GM12872 (cell line): ENCODE measurements at regions not wholly inside any gene's neighbourhood (a gene's known extent, or its start where the extent isn't known, plus 50 kb on each side); places are given as distances from the start of the nearest gene placed in this dataset.

Experiments
- TF ChIP-seq, protein P1 (sequence below): IDR thresholded peaks from 3 replicates; pipeline ENCODE4 v1.5.1; 2011; ENCODE audit warnings: low read depth, mild to moderate bottlenecking, low read length, moderate library complexity; ENCODE audit not compliant: insufficient read depth

DNA sequence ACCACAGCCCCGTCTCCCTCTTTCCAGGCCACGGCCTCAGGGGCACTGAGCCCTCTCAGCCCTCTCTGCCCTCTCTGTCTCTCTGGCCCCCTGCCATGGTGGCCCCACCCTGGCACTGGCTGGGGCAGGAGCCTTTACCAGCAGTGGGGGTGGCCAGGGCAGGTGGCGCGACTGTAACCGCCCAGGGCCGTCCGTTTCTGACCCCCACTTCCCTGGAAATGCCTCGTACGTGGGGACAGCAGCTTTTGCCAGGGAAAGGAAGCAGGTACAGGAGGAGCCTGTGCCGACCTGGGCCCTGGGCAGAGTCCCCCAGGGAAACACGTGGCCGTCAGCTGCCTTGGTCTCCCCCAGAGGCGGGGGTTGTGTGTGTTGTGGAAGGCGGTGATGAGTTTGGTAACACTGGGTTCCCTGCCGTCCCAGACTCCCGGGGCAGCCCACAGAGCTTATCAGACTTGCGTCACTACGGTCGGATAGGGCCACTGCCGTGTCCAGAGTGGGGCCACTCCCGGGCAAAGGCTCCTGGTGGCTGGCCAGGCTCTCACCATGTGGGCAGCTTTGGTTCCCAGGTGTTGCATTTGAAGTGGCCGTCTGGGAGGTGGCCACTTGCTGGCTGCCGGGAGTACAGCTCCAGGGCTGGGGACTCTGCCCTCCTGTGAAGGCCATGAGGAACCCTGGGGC is 249.3 kb upstream of the CIBAR2 start:
- TF ChIP-seq, protein P1, sequence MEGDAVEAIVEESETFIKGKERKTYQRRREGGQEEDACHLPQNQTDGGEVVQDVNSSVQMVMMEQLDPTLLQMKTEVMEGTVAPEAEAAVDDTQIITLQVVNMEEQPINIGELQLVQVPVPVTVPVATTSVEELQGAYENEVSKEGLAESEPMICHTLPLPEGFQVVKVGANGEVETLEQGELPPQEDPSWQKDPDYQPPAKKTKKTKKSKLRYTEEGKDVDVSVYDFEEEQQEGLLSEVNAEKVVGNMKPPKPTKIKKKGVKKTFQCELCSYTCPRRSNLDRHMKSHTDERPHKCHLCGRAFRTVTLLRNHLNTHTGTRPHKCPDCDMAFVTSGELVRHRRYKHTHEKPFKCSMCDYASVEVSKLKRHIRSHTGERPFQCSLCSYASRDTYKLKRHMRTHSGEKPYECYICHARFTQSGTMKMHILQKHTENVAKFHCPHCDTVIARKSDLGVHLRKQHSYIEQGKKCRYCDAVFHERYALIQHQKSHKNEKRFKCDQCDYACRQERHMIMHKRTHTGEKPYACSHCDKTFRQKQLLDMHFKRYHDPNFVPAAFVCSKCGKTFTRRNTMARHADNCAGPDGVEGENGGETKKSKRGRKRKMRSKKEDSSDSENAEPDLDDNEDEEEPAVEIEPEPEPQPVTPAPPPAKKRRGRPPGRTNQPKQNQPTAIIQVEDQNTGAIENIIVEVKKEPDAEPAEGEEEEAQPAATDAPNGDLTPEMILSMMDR: no peak

DNA sequence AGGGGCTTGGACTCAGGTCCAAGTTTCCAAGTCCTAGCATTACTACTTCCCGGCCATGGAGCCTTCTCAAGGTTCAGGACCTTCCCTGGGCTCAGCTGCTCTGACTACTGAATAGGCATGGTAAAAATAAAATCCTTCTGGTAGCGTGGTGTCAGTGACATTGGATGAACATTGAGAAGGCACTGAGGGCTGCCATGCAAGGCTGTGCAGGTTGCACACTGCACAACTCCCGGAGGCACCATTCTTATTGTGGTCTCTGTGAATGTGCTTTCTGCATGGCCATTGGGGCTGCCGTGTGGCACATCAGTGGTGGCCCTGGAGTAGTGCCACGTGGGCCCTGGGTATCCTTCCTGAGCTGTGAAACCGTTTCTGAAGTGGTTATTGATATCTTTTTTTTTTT is 250.2 kb upstream of the CIBAR2 start:
- TF ChIP-seq, protein P1: no peak

DNA sequence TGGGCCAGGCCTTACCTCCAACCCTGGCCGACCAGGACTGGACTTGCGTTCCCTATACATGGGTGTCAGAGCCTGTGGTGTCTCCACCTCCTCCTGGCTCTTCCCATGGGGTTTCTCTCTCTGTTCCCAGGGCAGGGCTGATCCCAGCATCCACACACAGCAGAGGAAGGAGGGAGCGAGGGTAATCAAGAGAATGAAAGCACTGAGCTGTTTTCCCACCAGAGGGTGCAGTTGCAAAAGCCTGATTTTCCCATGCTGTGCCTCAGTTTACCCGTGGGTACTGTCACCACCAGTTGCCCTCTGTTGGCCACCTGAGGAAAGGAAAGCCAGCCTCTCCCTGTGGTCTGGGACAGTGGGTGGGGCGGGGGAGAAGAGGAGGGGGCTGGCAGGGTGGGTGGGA is 249.7 kb upstream of the GSE1 start:
- TF ChIP-seq, protein P1: no peak

DNA sequence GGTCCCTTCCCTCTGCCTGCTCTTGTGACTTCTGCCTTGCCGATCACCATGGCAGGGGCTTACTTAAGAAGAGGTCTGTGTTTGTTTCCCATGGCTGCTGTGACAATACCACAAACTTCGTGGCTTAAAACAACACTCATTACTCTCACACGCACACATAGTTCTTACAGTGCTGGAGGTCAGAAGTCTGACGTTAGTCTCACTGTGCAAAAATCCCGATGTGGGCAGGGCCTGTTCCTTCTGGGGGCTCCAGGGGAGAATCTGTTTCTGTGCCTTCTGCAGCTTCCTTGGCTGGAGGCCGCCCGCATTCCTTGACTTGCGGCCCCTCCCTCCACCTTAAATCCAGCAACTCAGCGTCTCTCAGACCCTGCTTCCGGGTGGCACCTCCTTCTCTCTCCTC is 249.2 kb upstream of the GSE1 start:
- TF ChIP-seq, protein P1: no peak

DNA sequence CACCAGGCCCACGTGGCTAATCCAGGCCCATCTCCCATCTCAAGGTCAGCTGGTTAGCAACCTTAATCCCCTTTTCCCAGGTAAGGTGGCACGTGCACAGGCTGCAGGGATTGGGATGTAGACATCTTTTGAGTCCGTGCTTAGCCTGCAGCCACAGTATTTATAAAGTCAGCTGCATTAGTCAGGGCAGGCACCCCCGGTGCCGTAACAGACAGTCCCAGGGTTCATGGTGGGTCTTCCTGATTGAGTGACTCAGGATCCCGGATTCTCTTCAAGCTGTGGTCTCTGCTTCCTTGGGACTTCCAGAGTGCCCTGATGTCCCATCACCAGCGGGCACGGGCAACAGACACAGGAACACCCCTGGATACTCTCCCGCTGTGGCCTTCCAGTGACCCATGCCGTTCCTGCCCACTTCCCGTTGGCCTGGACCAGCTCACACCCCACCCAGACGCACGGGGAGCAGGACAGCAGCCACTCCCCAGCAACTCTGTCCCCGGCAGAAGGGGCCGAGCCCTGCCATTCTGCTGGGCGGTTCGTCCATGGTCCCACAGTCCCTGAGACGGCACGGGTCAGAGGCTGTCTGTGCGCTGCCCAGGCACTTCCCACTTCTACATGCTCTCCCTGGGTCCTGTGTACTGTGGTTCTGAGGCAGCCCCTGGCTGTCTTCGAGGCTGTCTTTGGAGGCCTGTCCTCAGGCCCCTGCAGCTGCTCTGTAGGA is 248.6 kb upstream of the GSE1 start:
- TF ChIP-seq, protein P1: no peak

DNA sequence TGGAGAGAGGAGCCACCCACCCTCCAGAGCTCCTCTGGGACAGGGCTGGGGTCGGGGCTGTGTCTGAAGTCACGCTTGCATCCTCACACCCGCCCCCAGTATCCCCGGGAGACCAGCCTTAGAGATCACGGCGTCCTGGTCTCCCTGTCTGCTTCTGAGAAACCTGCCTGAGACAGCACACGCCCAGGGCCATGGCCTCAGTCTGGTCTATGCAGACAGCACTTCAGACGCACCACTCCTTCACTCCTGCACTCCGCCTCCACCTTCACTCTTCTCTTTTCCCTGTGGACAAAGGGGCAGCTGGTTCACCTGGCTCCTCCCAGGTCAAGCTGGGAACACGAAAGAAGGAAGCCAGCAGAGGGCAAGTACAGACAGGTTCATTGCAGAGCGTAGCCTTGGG is 248.0 kb upstream of the GSE1 start:
- TF ChIP-seq, protein P1: no peak

DNA sequence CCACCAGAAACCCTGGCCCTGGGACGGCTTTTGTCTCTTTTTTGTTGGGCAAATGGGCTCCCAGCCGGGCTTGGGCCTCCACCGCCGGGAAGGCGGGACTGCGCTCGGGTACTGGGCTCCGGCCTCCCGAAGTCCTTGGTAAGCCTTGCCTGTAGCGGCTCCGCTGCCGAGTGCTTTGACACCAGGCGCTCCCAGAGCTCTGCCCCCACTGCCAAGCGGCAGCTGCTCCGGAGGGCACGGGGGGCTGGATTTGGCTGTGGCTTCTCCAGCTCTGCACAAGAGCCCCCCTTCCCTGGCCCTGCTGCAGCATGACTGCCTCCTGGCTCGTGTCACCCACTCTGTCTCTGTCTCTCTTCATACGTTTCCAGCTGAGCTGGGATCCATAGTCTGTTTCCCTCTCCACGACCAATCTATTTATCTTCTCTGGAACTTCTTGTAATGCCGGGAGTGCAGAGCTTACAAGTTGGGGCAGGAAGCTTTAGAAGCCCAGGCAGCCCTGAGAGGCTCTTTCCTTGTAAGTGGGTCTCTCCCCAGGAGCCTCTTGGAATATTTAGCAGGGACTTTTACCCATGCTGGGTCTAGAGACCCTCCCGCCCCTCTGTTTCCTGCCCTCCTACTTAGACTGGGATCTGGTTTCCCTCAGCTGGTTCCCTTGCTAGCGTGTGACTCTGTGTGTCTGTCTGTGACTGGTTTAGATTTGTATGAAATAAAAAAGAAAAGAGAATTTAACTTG is 246.9 kb upstream of the GSE1 start:
- TF ChIP-seq, protein P1: no peak
